ENCODE measurements at regions not wholly inside any gene's neighbourhood (a gene's known extent, or its start where the extent isn't known, plus 50 kb on each side); places are given as distances from the start of the nearest gene placed in this dataset.

DNA sequence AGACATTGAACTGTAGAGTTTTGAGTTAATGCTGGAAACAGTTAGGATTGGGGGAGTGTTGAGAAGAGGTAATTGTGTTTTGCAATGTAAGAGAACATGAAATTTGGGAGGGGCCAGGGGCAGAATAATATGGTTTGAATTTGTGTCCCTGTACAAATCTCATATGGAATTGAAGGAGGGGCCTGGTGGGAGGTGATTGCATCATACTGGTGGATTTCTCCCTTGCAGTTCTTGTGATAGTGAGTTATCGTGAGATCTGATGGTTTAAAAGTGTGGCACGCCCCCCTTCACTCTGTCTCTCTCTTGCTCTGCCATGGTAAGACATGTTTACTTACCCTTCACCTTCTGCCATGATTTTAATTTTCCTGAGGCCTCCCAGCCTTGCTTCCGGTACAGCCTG, 876.0 kb upstream of the FBXO33 start:
- H3K27ac Mint-ChIP-seq (ENCODE audit: unreplicated experiment): no peak overlapping the region
- no peaks in the 10 kb centered on the region for H3K36me3 Mint-ChIP-seq (ENCODE audit: unreplicated experiment)
- H3K27me3 Mint-ChIP-seq (ENCODE audit: unreplicated experiment): no peaks in the 10 kb centered on the region
- DNase-seq: no peak
- TF ChIP-seq, protein P1, sequence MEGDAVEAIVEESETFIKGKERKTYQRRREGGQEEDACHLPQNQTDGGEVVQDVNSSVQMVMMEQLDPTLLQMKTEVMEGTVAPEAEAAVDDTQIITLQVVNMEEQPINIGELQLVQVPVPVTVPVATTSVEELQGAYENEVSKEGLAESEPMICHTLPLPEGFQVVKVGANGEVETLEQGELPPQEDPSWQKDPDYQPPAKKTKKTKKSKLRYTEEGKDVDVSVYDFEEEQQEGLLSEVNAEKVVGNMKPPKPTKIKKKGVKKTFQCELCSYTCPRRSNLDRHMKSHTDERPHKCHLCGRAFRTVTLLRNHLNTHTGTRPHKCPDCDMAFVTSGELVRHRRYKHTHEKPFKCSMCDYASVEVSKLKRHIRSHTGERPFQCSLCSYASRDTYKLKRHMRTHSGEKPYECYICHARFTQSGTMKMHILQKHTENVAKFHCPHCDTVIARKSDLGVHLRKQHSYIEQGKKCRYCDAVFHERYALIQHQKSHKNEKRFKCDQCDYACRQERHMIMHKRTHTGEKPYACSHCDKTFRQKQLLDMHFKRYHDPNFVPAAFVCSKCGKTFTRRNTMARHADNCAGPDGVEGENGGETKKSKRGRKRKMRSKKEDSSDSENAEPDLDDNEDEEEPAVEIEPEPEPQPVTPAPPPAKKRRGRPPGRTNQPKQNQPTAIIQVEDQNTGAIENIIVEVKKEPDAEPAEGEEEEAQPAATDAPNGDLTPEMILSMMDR (IDR thresholded peaks at IDR 0.05; ENCODE audit: partially characterized antibody, unreplicated experiment): no peak
- H3K4me3 Mint-ChIP-seq (ENCODE audit: unreplicated experiment): no peak overlapping the region
- peaks cover 8% of the 10 kb centered on the region for H3K4me1 Mint-ChIP-seq (ENCODE audit: low read depth, unreplicated experiment)
- no peaks in the 10 kb centered on the region for H3K9me3 Mint-ChIP-seq (ENCODE audit: unreplicated experiment)

GRCh38 chr14:40296821-40297220, 864.6 kb upstream of the FBXO33 start:
- no peak overlapping the region for H3K27ac Mint-ChIP-seq (ENCODE audit: unreplicated experiment)

DNA sequence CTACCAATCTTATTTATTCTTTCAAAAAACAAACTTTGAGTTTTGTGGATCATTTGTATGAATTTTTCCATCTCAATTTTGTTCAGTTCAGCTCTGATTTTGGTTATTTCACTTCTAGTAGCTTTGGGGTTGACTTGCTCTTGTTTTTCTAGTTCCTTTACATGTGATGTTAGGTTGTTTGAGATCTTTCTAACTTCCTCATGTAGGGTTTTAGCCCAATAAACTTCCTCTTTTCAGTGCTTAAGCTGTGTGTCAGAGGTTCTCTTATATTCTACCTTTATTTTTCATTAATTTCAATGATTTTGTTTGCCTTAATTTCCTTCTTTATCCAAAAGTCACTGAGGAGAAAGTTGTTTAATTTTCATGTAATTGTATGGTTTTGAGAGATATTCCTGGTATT, 860.4 kb upstream of the FBXO33 start:
- no peak for DNase-seq
- H3K9me3 Mint-ChIP-seq (ENCODE audit: unreplicated experiment): peaks cover 5% of the 10 kb centered on the region
- H3K4me3 Mint-ChIP-seq (ENCODE audit: unreplicated experiment): no peak overlapping the region
- no peak overlapping the region for H3K27ac Mint-ChIP-seq (ENCODE audit: unreplicated experiment)
- H3K4me1 Mint-ChIP-seq (ENCODE audit: low read depth, unreplicated experiment): no peaks in the 10 kb centered on the region
- TF ChIP-seq, protein P1 (IDR thresholded peaks at IDR 0.05; ENCODE audit: partially characterized antibody, unreplicated experiment): no peak
- H3K36me3 Mint-ChIP-seq (ENCODE audit: unreplicated experiment): peaks cover 11% of the 10 kb centered on the region
- H3K27me3 Mint-ChIP-seq (ENCODE audit: unreplicated experiment): no peaks in the 10 kb centered on the region

More at GRCh38 chr14:40296821-40297220, 864.6 kb upstream of the FBXO33 start:
- no peak for DNase-seq
- Mint-ChIP-seq H3K4me1 (ENCODE audit: low read depth, unreplicated experiment) (no peaks in the 10 kb centered on the region), H3K36me3 (ENCODE audit: unreplicated experiment) (peaks cover 11% of the 10 kb centered on the region), H3K27me3 (ENCODE audit: unreplicated experiment) (no peaks in the 10 kb centered on the region), H3K4me3 (ENCODE audit: unreplicated experiment) (no peak overlapping the region), H3K9me3 (ENCODE audit: unreplicated experiment) (peaks cover 5% of the 10 kb centered on the region)
- TF ChIP-seq, protein P1 (IDR thresholded peaks at IDR 0.05; ENCODE audit: partially characterized antibody, unreplicated experiment): no peak

DNA sequence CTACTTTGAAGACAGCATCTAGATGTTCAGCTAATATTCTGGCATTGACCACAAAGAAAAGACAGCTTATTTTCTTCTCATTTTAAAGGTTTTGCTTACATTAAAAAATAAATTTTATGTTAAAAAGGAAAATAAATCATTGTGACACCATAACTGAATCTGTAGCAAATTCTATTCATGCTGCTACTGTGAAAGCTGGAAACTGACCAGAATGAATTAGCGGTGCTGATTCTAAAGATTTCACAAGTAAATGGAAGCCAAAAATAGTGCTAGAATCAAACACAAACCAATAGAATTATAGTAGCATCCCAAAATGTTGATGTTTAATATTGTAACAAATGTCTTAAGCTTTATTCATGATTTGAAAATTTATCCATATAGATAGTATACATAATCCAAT, 850.0 kb upstream of the FBXO33 start:
- DNase-seq: no peak
- Mint-ChIP-seq H3K27ac (ENCODE audit: unreplicated experiment) (no peak overlapping the region), H3K9me3 (ENCODE audit: unreplicated experiment) (no peaks in the 10 kb centered on the region), H3K27me3 (ENCODE audit: unreplicated experiment) (no peaks in the 10 kb centered on the region), H3K36me3 (ENCODE audit: unreplicated experiment) (peaks cover 8% of the 10 kb centered on the region), H3K4me3 (ENCODE audit: unreplicated experiment) (no peak overlapping the region), H3K4me1 (ENCODE audit: low read depth, unreplicated experiment) (no peaks in the 10 kb centered on the region)
- TF ChIP-seq, protein P1 (IDR thresholded peaks at IDR 0.05; ENCODE audit: partially characterized antibody, unreplicated experiment): no peak

- no peak overlapping the region for H3K4me3 Mint-ChIP-seq (ENCODE audit: unreplicated experiment)
- no peaks in the 10 kb centered on the region for H3K4me1 Mint-ChIP-seq (ENCODE audit: low read depth, unreplicated experiment)
- H3K27ac Mint-ChIP-seq (ENCODE audit: unreplicated experiment): no peak overlapping the region
- H3K9me3 Mint-ChIP-seq (ENCODE audit: unreplicated experiment): no peaks in the 10 kb centered on the region
- peaks cover 17% of the 10 kb centered on the region for H3K36me3 Mint-ChIP-seq (ENCODE audit: unreplicated experiment)
- no peaks in the 10 kb centered on the region for H3K27me3 Mint-ChIP-seq (ENCODE audit: unreplicated experiment)
- TF ChIP-seq, protein P1 (IDR thresholded peaks at IDR 0.05; ENCODE audit: partially characterized antibody, unreplicated experiment): no peak
- DNase-seq: no peak
Measured at GRCh38 chr14:40280652-40281051, 848.4 kb upstream of the FBXO33 start.

Measured in glutamatergic neuron (in vitro differentiated cells).